GM12873 (cell line): ENCODE measurements at regions not wholly inside any gene's neighbourhood (a gene's known extent, or its start where the extent isn't known, plus 50 kb on each side); places are given as distances from the start of the nearest gene placed in this dataset.

Source experiments
- TF ChIP-seq, protein P1 (sequence below): IDR thresholded peaks from 2 replicates; pipeline ENCODE4 v1.5.1; 2012; ENCODE audit warnings: low read depth, mild to moderate bottlenecking, moderate library complexity, low read length, control low read depth; ENCODE audit not compliant: insufficient read depth; ENCODE audit errors: missing control alignments

- TF ChIP-seq, protein P1, sequence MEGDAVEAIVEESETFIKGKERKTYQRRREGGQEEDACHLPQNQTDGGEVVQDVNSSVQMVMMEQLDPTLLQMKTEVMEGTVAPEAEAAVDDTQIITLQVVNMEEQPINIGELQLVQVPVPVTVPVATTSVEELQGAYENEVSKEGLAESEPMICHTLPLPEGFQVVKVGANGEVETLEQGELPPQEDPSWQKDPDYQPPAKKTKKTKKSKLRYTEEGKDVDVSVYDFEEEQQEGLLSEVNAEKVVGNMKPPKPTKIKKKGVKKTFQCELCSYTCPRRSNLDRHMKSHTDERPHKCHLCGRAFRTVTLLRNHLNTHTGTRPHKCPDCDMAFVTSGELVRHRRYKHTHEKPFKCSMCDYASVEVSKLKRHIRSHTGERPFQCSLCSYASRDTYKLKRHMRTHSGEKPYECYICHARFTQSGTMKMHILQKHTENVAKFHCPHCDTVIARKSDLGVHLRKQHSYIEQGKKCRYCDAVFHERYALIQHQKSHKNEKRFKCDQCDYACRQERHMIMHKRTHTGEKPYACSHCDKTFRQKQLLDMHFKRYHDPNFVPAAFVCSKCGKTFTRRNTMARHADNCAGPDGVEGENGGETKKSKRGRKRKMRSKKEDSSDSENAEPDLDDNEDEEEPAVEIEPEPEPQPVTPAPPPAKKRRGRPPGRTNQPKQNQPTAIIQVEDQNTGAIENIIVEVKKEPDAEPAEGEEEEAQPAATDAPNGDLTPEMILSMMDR: no peak
These were observed 90.0 kb upstream of the GDNF start for GRCh38 chr5:37929791-37930190.

DNA sequence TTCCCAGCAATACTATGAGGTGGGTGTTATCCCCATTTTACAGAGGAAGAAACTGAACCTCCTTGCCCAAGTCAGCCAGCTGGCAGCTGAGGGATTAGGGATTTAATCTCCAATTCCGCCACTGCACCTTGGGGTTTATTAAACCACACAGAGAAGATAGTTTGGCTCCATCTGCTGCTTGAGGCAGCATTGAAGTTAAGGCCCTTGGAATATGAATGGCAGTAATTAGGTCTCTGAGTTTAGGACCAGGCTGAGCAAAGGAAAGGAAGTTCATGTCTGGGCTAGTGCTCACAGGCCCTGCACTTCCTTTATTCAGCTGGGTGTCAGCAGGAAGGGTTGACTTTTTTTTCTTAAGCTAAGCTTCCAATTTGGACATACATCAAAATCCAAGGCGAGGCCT is 86.9 kb upstream of the GDNF start:
- TF ChIP-seq, protein P1: no peak

- TF ChIP-seq, protein P1: no peak
These were observed 81.6 kb upstream of the GDNF start for GRCh38 chr5:37921452-37921851.

DNA sequence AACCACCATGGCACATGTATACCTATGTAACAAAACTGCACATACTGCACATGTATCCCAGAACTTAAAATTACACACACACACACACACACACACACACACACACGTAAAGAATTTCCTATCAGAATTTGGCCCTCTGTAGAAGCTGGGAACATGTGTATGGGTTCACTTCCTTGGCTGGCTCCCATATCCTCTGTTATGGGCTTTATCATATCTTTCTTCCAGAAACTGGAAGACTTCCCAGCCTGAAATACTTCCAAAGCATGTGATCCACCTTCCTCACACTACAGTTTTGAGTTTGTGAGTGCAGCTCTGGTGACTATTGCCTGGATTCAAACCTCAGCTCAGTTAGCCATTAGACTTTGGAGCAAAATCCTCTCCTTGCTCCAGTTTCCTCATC is 78.6 kb upstream of the GDNF start:
- TF ChIP-seq, protein P1: no peak

DNA sequence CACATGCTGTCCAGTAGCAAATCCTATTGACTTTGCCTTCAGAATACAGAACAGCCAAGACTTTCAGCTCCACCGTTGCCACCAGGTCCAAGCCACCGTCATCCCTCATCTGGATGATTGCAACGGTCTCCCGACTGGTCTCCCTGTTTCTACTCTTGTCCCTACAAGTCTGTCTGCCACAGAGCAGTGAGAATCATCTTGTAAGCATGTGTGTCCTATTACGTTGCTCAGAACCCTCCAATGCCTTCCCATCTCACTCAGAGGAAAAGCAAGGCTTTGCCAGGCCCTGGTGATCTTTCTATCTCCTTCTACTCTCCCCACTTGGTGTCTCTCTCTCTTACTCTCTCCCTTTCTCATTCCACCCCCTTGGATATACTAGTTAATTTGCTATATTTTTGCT is 76.7 kb upstream of the GDNF start:
- TF ChIP-seq, protein P1: no peak

DNA sequence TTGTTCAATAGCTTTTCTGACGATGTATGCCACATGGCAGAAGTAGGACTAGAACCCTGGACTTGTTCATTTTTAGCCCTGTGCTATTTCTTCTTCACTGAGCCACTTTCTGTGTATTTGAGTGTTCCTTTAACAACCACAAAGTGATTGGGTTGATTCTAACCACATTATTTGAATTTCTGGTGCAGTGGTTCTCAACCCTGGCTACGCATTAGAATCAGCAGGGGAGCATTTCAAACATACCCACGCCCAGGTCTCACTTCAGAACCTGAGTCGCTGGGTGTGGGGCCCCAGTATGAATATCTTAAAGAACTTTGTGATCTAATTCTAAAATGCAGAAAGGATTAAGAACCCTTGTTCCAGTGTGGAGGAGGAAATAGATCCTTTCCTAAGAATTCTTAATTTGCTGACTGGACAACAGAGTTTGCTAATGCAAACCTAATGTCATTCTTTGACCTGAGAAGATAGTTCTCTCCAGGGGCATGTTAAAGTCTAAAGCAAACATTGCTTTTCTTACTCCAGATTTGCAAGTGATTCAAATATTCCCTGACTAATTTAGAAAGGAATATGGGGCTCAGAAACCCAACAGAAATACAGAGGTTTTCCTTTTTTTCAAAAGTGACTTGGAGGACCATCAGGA is 75.4 kb upstream of the GDNF start:
- TF ChIP-seq, protein P1: no peak

GRCh38 chr5:37906416-37906815 is 66.6 kb upstream of the GDNF start:
- TF ChIP-seq, protein P1: no peak
